Right atrium auricular region (tissue), 2 donors: ENCODE measurements at regions not wholly inside any gene's neighbourhood (a gene's known extent, or its start where the extent isn't known, plus 50 kb on each side); places are given as distances from the start of the nearest gene placed in this dataset.
A peak's percentile ranks its signal among the peaks of the same experiment; 100 is the strongest.

Source experiments
- DNase-seq: peaks from one replicate; pipeline ENCODE4 v3.0.0-alpha.2; 2019; ENCODE audit warnings: low spot score
- H3K27ac ChIP-seq, 2 donors: fragments of 200-600 bp; sonication (generic); 1 replicate in 1 of 2; 2 replicates in 1 of 2; pipeline ENCODE4 v1.5.1; 2016 to 2019
- H3K27me3 ChIP-seq, 2 donors: fragments of 200-600 bp; sonication (generic); one replicate each; pipeline versions ENCODE4 v1.5.1 to v1.6.0; 2017 to 2019
- H3K36me3 ChIP-seq: fragments of 200-600 bp; sonication (generic); one replicate; pipeline ENCODE4 v1.5.1; 2016
- H3K4me1 ChIP-seq, 2 donors: fragments of 200-600 bp; sonication (generic); one replicate each; pipeline versions ENCODE4 v1.5.1 to v1.6.0; 2017 to 2019
- H3K4me3 ChIP-seq, 2 donors: fragments of 200-600 bp; sonication (generic); 1 replicate in 1 of 2; 2 replicates in 1 of 2; pipeline ENCODE4 v1.5.1; 2017 to 2019; ENCODE audit warnings: mild to moderate bottlenecking in 1 of 2, moderate library complexity in 1 of 2
- H3K9me3 ChIP-seq, 2 donors: fragments of 200-600 bp; sonication (generic); one replicate each; pipeline ENCODE4 v1.5.1; 2019
- CTCF ChIP-seq, 2 donors: fragments of 200-600 bp; sonication (generic); IDR thresholded peaks; one replicate each; pipeline ENCODE4 v1.5.1; 2019; ENCODE audit warnings: antibody characterized with exemption in 2 of 2

- H3K9me3 ChIP-seq = peaks cover 0 to 18% of the 10 kb centered on the region in 2 donors
- TF ChIP-seq CTCF (IDR thresholded peaks at IDR 0.05) = no peak
- no peak for DNase-seq
- H3K27me3 ChIP-seq = no peaks in the 10 kb centered on the region
- no peaks in the 10 kb centered on the region for H3K4me1 ChIP-seq
- no peak overlapping the region for H3K27ac ChIP-seq
- no peaks in the 10 kb centered on the region for H3K36me3 ChIP-seq
- H3K4me3 ChIP-seq = no peak overlapping the region
Measured at GRCh38 chr9:80899208-80899607, 790.1 kb downstream of the TLE1 start.

GRCh38 chr9:80893190-80893589, 796.2 kb downstream of the TLE1 start:
- no peaks in the 10 kb centered on the region for H3K36me3 ChIP-seq
- peaks cover 0 to 19% of the 10 kb centered on the region in 2 donors for H3K9me3 ChIP-seq
- DNase-seq = no peak
- no peak overlapping the region for H3K27ac ChIP-seq
- H3K4me1 ChIP-seq = no peaks in the 10 kb centered on the region
- no peaks in the 10 kb centered on the region for H3K27me3 ChIP-seq
- H3K4me3 ChIP-seq = no peak overlapping the region
- TF ChIP-seq CTCF (IDR thresholded peaks at IDR 0.05) = no peak

DNA sequence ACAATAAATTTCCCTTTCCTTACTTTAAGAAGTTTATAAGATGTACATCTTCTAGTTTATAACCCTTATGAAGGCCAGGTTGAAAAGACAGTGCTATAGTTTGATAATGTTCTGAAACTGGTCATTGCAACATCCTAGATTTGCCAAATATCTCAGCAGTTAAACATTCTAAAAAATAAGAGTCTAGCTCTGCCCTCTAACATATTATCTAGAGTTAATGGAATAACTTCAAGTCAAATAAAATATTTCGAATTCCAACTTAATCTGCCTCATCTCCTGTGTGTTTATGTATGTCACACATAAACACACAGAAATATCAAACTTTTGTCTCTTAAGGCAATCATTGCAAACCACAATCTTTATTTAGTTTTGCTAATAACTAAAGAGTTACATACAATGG, 796.6 kb downstream of the TLE1 start:
- Histone ChIP-seq H3K9me3 (peaks cover 0 to 19% of the 10 kb centered on the region in 2 donors), H3K36me3 (no peaks in the 10 kb centered on the region), H3K4me3 (no peak overlapping the region), H3K27me3 (no peaks in the 10 kb centered on the region), H3K4me1 (no peaks in the 10 kb centered on the region), H3K27ac (no peak overlapping the region)
- no peak for DNase-seq
- TF ChIP-seq CTCF (IDR thresholded peaks at IDR 0.05) = no peak

DNA sequence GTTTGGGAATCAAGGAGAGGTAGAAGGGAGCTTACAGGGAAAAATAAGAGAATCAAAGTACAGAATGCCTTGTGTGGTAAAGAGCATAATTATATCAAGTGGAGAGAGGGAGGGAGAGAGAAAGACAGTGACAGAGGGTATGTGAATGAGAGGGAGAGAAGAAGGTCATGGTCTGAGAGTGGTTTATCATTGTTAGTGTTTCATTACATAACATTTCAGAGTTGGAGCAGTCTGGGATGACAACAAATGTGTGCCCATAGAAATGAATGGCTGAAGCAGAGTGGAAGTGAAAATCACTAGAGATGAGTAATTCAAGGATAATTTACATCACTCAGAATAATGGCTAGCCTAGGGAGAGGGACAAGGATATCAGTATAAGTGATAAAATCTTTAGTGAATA, 799.2 kb downstream of the TLE1 start:
- TF ChIP-seq CTCF (IDR thresholded peaks at IDR 0.05) = no peak
- peaks cover 0 to 10% of the 10 kb centered on the region in 2 donors for H3K9me3 ChIP-seq
- H3K27me3 ChIP-seq = no peaks in the 10 kb centered on the region
- no peaks in the 10 kb centered on the region for H3K4me1 ChIP-seq
- H3K27ac ChIP-seq = no peak overlapping the region
- no peak for DNase-seq
- no peak overlapping the region for H3K4me3 ChIP-seq
- no peaks in the 10 kb centered on the region for H3K36me3 ChIP-seq

DNA sequence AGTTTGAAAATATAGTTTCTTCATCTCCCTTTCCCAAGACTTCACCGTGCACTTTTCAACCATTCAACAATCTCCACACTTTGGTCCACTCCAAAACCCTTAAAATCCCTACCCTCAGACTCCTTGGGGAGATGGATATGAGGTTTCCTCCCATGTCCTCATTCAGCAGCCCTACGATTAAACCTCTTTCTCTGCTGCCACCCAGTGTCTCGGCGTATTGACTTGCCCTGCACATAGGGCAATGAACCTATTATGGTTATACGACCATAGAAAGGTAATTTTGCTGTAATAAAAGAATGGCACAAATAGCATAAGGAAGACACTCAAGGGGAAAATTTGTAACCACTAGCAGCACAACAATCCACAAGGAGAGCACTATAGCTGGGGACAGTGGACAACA, 803.5 kb downstream of the TLE1 start:
- H3K9me3 ChIP-seq = no peaks in the 10 kb centered on the region
- peak in 1 of 2 donors; percentile 23 for TF ChIP-seq CTCF (IDR thresholded peaks at IDR 0.05)
- H3K4me3 ChIP-seq = no peak overlapping the region
- H3K27me3 ChIP-seq = no peaks in the 10 kb centered on the region
- no peak overlapping the region for H3K27ac ChIP-seq
- H3K36me3 ChIP-seq = no peaks in the 10 kb centered on the region
- DNase-seq = no peak
- H3K4me1 ChIP-seq = no peaks in the 10 kb centered on the region

DNA sequence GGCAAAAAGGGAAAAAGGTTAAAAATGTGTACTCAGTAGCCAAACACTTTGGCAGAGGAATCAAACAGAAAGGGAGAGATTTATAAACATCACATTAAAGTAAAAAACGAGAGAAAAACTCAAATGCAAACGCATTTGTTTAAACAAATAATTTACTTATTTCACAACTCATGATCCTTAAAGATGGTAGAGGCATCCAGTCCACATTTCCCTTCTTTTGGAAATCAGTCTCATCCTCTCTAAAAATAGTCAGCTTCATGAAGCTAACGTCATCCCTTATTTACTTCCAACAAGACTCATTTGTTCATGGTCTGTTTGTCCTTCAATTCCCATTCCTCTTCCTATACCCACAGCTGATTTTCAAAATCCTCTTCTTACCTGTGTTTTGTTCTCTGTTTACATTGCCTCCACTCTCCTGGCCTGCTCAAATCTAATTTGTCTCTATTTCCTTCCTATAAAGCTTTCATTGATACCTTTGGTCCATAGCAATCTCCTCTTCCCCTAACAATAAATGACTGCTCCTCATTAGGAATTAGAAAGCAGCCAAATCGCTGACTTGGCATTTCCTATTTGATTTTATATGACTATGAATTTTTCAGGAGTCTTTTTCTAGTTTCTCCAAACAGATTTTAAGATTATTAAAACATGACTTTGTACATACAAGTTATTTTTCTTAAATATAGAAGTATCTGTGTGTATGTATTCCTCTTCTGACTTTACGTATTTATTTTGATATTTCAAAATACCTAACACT, 805.3 kb downstream of the TLE1 start:
- Histone ChIP-seq H3K27ac (no peak overlapping the region), H3K4me1 (no peaks in the 10 kb centered on the region), H3K9me3 (no peaks in the 10 kb centered on the region), H3K36me3 (no peaks in the 10 kb centered on the region), H3K27me3 (no peaks in the 10 kb centered on the region), H3K4me3 (no peak overlapping the region)
- DNase-seq = no peak
- no peak for TF ChIP-seq CTCF (IDR thresholded peaks at IDR 0.05)
